IPS-18a (cell line): ENCODE measurements at regions not wholly inside any gene's neighbourhood (a gene's known extent, or its start where the extent isn't known, plus 50 kb on each side); places are given as distances from the start of the nearest gene placed in this dataset.

ENCODE experiments used
- H3K27ac ChIP-seq: one replicate; pipeline ENCODE4 v1.5.1; 2013; ENCODE audit warnings: low read length
- H3K27me3 ChIP-seq: one replicate; pipeline ENCODE4 v1.6.1; 2013; ENCODE audit warnings: mild to moderate bottlenecking, low read length; ENCODE audit not compliant: control insufficient read depth, insufficient read depth
- H3K36me3 ChIP-seq: one replicate; pipeline ENCODE4 v1.6.1; 2013; ENCODE audit warnings: low read depth, low read length; ENCODE audit not compliant: control insufficient read depth
- H3K4me1 ChIP-seq: one replicate; pipeline ENCODE4 v1.6.1; 2013; ENCODE audit warnings: low read depth, low read length; ENCODE audit not compliant: control insufficient read depth
- H3K4me3 ChIP-seq: one replicate; pipeline ENCODE4 v1.5.1; 2013; ENCODE audit warnings: low read length
- H3K9ac ChIP-seq: one replicate; pipeline ENCODE4 v1.6.1; 2013; ENCODE audit warnings: mild to moderate bottlenecking, low read length, moderate library complexity
- H3K9me3 ChIP-seq: one replicate; pipeline ENCODE4 v1.6.1; 2013; ENCODE audit warnings: low read depth, low read length; ENCODE audit not compliant: control insufficient read depth

- Histone ChIP-seq H3K27ac (no peak overlapping the region), H3K9ac (no peak overlapping the region), H3K27me3 (no peaks in the 10 kb centered on the region), H3K9me3 (no peaks in the 10 kb centered on the region), H3K4me3 (no peak overlapping the region), H3K4me1 (peaks cover 8% of the 10 kb centered on the region), H3K36me3 (no peaks in the 10 kb centered on the region)
These were observed 165.0 kb upstream of the TLE3 start for GRCh38 chr15:70262591-70263274.

- no peaks in the 10 kb centered on the region for H3K27me3 ChIP-seq
- H3K9me3 ChIP-seq: no peaks in the 10 kb centered on the region
- no peak overlapping the region for H3K4me3 ChIP-seq
- no peaks in the 10 kb centered on the region for H3K36me3 ChIP-seq
- H3K27ac ChIP-seq: no peak overlapping the region
- peaks cover 8% of the 10 kb centered on the region for H3K4me1 ChIP-seq
- no peak overlapping the region for H3K9ac ChIP-seq
These were observed 164.5 kb upstream of the TLE3 start for GRCh38 chr15:70262171-70262570.

GRCh38 chr15:70261083-70261482, 163.4 kb upstream of the TLE3 start:
- Histone ChIP-seq H3K4me1 (peaks cover 8% of the 10 kb centered on the region), H3K9ac (no peak overlapping the region), H3K27ac (no peak overlapping the region), H3K9me3 (no peaks in the 10 kb centered on the region), H3K27me3 (no peaks in the 10 kb centered on the region), H3K36me3 (no peaks in the 10 kb centered on the region), H3K4me3 (no peak overlapping the region)

GRCh38 chr15:70260580-70260979, 162.9 kb upstream of the TLE3 start:
- Histone ChIP-seq H3K27ac (no peak overlapping the region), H3K9ac (no peak overlapping the region), H3K9me3 (no peaks in the 10 kb centered on the region), H3K4me3 (no peak overlapping the region), H3K36me3 (no peaks in the 10 kb centered on the region), H3K27me3 (no peaks in the 10 kb centered on the region), H3K4me1 (peaks cover 8% of the 10 kb centered on the region)

GRCh38 chr15:70259640-70260508, 162.2 kb upstream of the TLE3 start:
- Histone ChIP-seq H3K9me3 (no peaks in the 10 kb centered on the region), H3K27me3 (no peaks in the 10 kb centered on the region), H3K27ac (no peak overlapping the region), H3K9ac (no peak overlapping the region), H3K4me3 (no peak overlapping the region), H3K4me1 (peaks cover 8% of the 10 kb centered on the region), H3K36me3 (no peaks in the 10 kb centered on the region)

GRCh38 chr15:70259028-70259424, 161.3 kb upstream of the TLE3 start:
- Histone ChIP-seq H3K36me3 (no peaks in the 10 kb centered on the region), H3K4me3 (no peak overlapping the region), H3K9ac (no peak overlapping the region), H3K27ac (no peak overlapping the region), H3K27me3 (no peaks in the 10 kb centered on the region), H3K9me3 (no peaks in the 10 kb centered on the region), H3K4me1 (peaks cover 6% of the 10 kb centered on the region)

- no peak overlapping the region for H3K27ac ChIP-seq
- H3K27me3 ChIP-seq: no peaks in the 10 kb centered on the region
- no peak overlapping the region for H3K4me3 ChIP-seq
- H3K9me3 ChIP-seq: no peaks in the 10 kb centered on the region
- no peak overlapping the region for H3K9ac ChIP-seq
- H3K36me3 ChIP-seq: no peaks in the 10 kb centered on the region
- H3K4me1 ChIP-seq: peaks cover under 1% of the 10 kb centered on the region
These were observed 160.8 kb upstream of the TLE3 start for GRCh38 chr15:70258369-70259027.

GRCh38 chr15:70257573-70258248, 160.0 kb upstream of the TLE3 start:
- no peak overlapping the region for H3K9ac ChIP-seq
- no peak overlapping the region for H3K4me3 ChIP-seq
- no peaks in the 10 kb centered on the region for H3K36me3 ChIP-seq
- no peak overlapping the region for H3K27ac ChIP-seq
- H3K27me3 ChIP-seq: no peaks in the 10 kb centered on the region
- no peaks in the 10 kb centered on the region for H3K9me3 ChIP-seq
- no peaks in the 10 kb centered on the region for H3K4me1 ChIP-seq

- Histone ChIP-seq H3K4me3 (no peak overlapping the region), H3K27me3 (no peaks in the 10 kb centered on the region), H3K4me1 (no peaks in the 10 kb centered on the region), H3K36me3 (no peaks in the 10 kb centered on the region), H3K9ac (no peak overlapping the region), H3K27ac (no peak overlapping the region), H3K9me3 (no peaks in the 10 kb centered on the region)
These were observed 159.3 kb upstream of the TLE3 start for GRCh38 chr15:70257047-70257446.

GRCh38 chr15:70254311-70254869, 156.7 kb upstream of the TLE3 start:
- H3K4me1 ChIP-seq: no peaks in the 10 kb centered on the region

More at GRCh38 chr15:70254311-70254869, 156.7 kb upstream of the TLE3 start:
- Histone ChIP-seq H3K9ac (no peak overlapping the region), H3K27ac (no peak overlapping the region), H3K4me3 (no peak overlapping the region), H3K36me3 (no peaks in the 10 kb centered on the region), H3K27me3 (no peaks in the 10 kb centered on the region), H3K9me3 (no peaks in the 10 kb centered on the region)
